ENCODE measurements at regions not wholly inside any gene's neighbourhood (a gene's known extent, or its start where the extent isn't known, plus 50 kb on each side); places are given as distances from the start of the nearest gene placed in this dataset.
A peak's percentile ranks its signal among the peaks of the same experiment; 100 is the strongest.

GRCh38 chr3:28595372-28595771, 246.7 kb upstream of the AZI2 start:
- no peaks in the 10 kb centered on the region for H3K36me3 Mint-ChIP-seq (ENCODE audit: low read depth)
- no peak for TF ChIP-seq JUNB (IDR thresholded peaks at IDR 0.05; ENCODE audit: unreplicated experiment)
- TF ChIP-seq, protein P1, sequence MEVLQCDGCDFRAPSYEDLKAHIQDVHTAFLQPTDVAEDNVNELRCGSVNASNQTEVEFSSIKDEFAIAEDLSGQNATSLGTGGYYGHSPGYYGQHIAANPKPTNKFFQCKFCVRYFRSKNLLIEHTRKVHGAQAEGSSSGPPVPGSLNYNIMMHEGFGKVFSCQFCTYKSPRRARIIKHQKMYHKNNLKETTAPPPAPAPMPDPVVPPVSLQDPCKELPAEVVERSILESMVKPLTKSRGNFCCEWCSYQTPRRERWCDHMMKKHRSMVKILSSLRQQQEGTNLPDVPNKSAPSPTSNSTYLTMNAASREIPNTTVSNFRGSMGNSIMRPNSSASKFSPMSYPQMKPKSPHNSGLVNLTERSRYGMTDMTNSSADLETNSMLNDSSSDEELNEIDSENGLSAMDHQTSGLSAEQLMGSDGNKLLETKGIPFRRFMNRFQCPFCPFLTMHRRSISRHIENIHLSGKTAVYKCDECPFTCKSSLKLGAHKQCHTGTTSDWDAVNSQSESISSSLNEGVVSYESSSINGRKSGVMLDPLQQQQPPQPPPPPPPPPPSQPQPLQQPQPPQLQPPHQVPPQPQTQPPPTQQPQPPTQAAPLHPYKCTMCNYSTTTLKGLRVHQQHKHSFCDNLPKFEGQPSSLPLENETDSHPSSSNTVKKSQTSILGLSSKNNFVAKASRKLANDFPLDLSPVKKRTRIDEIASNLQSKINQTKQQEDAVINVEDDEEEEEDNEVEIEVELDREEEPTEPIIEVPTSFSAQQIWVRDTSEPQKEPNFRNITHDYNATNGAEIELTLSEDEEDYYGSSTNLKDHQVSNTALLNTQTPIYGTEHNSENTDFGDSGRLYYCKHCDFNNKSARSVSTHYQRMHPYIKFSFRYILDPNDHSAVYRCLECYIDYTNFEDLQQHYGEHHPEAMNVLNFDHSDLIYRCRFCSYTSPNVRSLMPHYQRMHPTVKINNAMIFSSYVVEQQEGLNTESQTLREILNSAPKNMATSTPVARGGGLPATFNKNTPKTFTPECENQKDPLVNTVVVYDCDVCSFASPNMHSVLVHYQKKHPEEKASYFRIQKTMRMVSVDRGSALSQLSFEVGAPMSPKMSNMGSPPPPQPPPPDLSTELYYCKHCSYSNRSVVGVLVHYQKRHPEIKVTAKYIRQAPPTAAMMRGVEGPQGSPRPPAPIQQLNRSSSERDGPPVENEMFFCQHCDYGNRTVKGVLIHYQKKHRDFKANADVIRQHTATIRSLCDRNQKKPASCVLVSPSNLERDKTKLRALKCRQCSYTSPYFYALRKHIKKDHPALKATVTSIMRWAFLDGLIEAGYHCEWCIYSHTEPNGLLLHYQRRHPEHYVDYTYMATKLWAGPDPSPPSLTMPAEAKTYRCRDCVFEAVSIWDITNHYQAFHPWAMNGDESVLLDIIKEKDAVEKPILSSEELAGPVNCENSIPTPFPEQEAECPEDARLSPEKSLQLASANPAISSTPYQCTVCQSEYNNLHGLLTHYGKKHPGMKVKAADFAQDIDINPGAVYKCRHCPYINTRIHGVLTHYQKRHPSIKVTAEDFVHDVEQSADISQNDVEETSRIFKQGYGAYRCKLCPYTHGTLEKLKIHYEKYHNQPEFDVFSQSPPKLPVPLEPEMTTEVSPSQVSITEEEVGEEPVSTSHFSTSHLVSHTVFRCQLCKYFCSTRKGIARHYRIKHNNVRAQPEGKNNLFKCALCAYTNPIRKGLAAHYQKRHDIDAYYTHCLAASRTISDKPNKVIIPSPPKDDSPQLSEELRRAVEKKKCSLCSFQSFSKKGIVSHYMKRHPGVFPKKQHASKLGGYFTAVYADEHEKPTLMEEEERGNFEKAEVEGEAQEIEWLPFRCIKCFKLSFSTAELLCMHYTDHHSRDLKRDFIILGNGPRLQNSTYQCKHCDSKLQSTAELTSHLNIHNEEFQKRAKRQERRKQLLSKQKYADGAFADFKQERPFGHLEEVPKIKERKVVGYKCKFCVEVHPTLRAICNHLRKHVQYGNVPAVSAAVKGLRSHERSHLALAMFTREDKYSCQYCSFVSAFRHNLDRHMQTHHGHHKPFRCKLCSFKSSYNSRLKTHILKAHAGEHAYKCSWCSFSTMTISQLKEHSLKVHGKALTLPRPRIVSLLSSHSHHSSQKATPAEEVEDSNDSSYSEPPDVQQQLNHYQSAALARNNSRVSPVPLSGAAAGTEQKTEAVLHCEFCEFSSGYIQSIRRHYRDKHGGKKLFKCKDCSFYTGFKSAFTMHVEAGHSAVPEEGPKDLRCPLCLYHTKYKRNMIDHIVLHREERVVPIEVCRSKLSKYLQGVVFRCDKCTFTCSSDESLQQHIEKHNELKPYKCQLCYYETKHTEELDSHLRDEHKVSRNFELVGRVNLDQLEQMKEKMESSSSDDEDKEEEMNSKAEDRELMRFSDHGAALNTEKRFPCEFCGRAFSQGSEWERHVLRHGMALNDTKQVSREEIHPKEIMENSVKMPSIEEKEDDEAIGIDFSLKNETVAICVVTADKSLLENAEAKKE (CRISPR knock-in tag; IDR thresholded peaks at IDR 0.05): no peak
- TF ChIP-seq, protein P2, sequence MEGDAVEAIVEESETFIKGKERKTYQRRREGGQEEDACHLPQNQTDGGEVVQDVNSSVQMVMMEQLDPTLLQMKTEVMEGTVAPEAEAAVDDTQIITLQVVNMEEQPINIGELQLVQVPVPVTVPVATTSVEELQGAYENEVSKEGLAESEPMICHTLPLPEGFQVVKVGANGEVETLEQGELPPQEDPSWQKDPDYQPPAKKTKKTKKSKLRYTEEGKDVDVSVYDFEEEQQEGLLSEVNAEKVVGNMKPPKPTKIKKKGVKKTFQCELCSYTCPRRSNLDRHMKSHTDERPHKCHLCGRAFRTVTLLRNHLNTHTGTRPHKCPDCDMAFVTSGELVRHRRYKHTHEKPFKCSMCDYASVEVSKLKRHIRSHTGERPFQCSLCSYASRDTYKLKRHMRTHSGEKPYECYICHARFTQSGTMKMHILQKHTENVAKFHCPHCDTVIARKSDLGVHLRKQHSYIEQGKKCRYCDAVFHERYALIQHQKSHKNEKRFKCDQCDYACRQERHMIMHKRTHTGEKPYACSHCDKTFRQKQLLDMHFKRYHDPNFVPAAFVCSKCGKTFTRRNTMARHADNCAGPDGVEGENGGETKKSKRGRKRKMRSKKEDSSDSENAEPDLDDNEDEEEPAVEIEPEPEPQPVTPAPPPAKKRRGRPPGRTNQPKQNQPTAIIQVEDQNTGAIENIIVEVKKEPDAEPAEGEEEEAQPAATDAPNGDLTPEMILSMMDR (conservative IDR thresholded peaks at IDR 0.05; ENCODE audit: low read depth in 2 of 2): peak in 1 of 2 experiments; percentile 17; a peak in 1 of 4 replicates
- TF ChIP-seq POLR2AphosphoS5 (IDR thresholded peaks at IDR 0.05; ENCODE audit: low read depth): no peak
- no peak for TF ChIP-seq ZNF331 (CRISPR knock-in tag; IDR thresholded peaks at IDR 0.05; ENCODE audit: low read depth)
- TF ChIP-seq NANOG (IDR thresholded peaks at IDR 0.05; ENCODE audit: borderline replicate concordance): no peak
- Histone ChIP-seq H3K27ac (ENCODE audit: low read depth) (no peak overlapping the region), H3K4me1 (ENCODE audit: insufficient read depth) (peaks cover 14% of the 10 kb centered on the region), H3K36me3 (ENCODE audit: insufficient read depth) (no peaks in the 10 kb centered on the region), H3F3A (replicated peaks; ENCODE audit: low read depth) (no peaks in the 10 kb centered on the region), H4K20me1 (replicated peaks; ENCODE audit: insufficient read depth) (no peaks in the 10 kb centered on the region), H3K4me2 (no peak overlapping the region), H3K9me2 (ENCODE audit: insufficient read depth) (no peaks in the 10 kb centered on the region), H3K79me2 (replicated peaks; ENCODE audit: insufficient read depth) (peaks cover 10% of the 10 kb centered on the region; the same call in 1 of the 2 replicates), H2AFZ (no peak overlapping the region), H3K27me3 (ENCODE audit: insufficient read depth) (no peaks in the 10 kb centered on the region), H3K4me3 (no peak overlapping the region)
- H3K4me3 Mint-ChIP-seq: no peak overlapping the region
- no peak overlapping the region for H3K27ac Mint-ChIP-seq
- H3K27me3 Mint-ChIP-seq (ENCODE audit: insufficient read depth, low read depth, poor library complexity): no peaks in the 10 kb centered on the region
- peaks cover 8% of the 10 kb centered on the region for H3K4me1 Mint-ChIP-seq
- no peak for DNase-seq (ENCODE audit: low spot score)
- H3K9me3 Mint-ChIP-seq: no peaks in the 10 kb centered on the region
- ATAC-seq: no peak
